K562 (cell line): ENCODE measurements at regions not wholly inside any gene's neighbourhood (a gene's known extent, or its start where the extent isn't known, plus 50 kb on each side); places are given as distances from the start of the nearest gene placed in this dataset.
"Not testable (repeated sequence)": the region's sequence is repeated elsewhere in the genome, so short reads cannot be mapped to it uniquely, and the experiment has no call there.

Experiments used
- ATF1 ChIP-seq, 2 experiments: fragments of 450-650 bp in 1 of 2; IDR thresholded peaks; 2 replicates each; pipeline ENCODE4 v1.6.1; 2016; ENCODE audit warnings: missing compliant biosample characterization in 1 of 2, missing genetic modification characterization in 1 of 2
- ATF3 ChIP-seq, 2 experiments: fragments of 450-650 bp in 1 of 2; sonication (generic) in 1 of 2; formaldehyde crosslinking in 1 of 2; IDR thresholded peaks in 1 of 2; conservative IDR thresholded peaks in 1 of 2; 2 replicates each; pipeline versions ENCODE4 v1.6.1 to v1.8.1; 2016 to 2023; ENCODE audit warnings: mild to moderate bottlenecking in 2 of 2, moderate library complexity in 2 of 2, inconsistent platforms in 1 of 2, missing genetic modification reagents in 1 of 2
- CREB3L1 ChIP-seq: fragments of 450-650 bp; IDR thresholded peaks from 2 replicates; pipeline ENCODE4 v1.6.1; 2014; ENCODE audit warnings: low read depth, mild to moderate bottlenecking, moderate library complexity, borderline replicate concordance
- ETV1 ChIP-seq: fragments of 450-650 bp; conservative IDR thresholded peaks from 2 replicates; pipeline ENCODE4 v1.6.1; 2016; ENCODE audit warnings: missing genetic modification characterization, control low read depth, low read depth, missing compliant biosample characterization
- HDGF ChIP-seq: fragments of 450-650 bp; IDR thresholded peaks from 2 replicates; pipeline ENCODE4 v1.6.1; 2016
- LCOR ChIP-seq: sonication (generic); formaldehyde crosslinking; IDR thresholded peaks from 2 replicates; pipeline ENCODE4 v1.8.0; 2022; ENCODE audit warnings: mild to moderate bottlenecking, missing genetic modification reagents
- NR4A1 ChIP-seq, 2 experiments: fragments of 250-450 bp in 1 of 2; fragments of 450-650 bp in 1 of 2; sonication (Bioruptor Pico) in 1 of 2; IDR thresholded peaks; 2 replicates each; pipeline versions ENCODE4 v1.4.0 to v1.6.1; 2016 to 2020; ENCODE audit warnings: mild to moderate bottlenecking in 2 of 2, missing compliant biosample characterization in 1 of 2, missing genetic modification characterization in 1 of 2, moderate library complexity in 1 of 2
- POLR2B ChIP-seq: fragments of 450-650 bp; IDR thresholded peaks from 2 replicates; pipeline ENCODE4 v1.6.1; 2018; ENCODE audit warnings: low read depth; ENCODE audit not compliant: partially characterized antibody
- TF ChIP-seq, protein P1 (sequence below), 2 experiments: fragments of 450-650 bp; IDR thresholded peaks; 2 replicates each; pipeline ENCODE4 v1.6.1; 2016
- TF ChIP-seq, protein P2 (sequence below): sonication (generic); IDR thresholded peaks from 2 replicates; pipeline ENCODE4 v1.6.1; 2016
- TF ChIP-seq, protein P3 (sequence below): fragments of 450-650 bp; IDR thresholded peaks from 2 replicates; pipeline ENCODE4 v1.6.1; 2017; ENCODE audit warnings: antibody characterized with exemption, mild to moderate bottlenecking
- TF ChIP-seq, protein P4 (sequence below): sonication (generic); formaldehyde crosslinking; IDR thresholded peaks from 2 replicates; pipeline ENCODE4 v1.8.0; 2022; ENCODE audit warnings: missing genetic modification reagents, mild to moderate bottlenecking, moderate library complexity, borderline replicate concordance

- TF ChIP-seq, protein P1, sequence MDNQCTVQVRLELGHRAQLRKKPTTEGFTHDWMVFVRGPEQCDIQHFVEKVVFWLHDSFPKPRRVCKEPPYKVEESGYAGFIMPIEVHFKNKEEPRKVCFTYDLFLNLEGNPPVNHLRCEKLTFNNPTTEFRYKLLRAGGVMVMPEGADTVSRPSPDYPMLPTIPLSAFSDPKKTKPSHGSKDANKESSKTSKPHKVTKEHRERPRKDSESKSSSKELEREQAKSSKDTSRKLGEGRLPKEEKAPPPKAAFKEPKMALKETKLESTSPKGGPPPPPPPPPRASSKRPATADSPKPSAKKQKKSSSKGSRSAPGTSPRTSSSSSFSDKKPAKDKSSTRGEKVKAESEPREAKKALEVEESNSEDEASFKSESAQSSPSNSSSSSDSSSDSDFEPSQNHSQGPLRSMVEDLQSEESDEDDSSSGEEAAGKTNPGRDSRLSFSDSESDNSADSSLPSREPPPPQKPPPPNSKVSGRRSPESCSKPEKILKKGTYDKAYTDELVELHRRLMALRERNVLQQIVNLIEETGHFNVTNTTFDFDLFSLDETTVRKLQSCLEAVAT (IDR thresholded peaks at IDR 0.05): peak in 1 of 2 experiments; percentile 65; a peak in 1 of 4 replicates
- peak; percentile 49 for TF ChIP-seq ETV1 (tag)
- TF ChIP-seq, protein P2, sequence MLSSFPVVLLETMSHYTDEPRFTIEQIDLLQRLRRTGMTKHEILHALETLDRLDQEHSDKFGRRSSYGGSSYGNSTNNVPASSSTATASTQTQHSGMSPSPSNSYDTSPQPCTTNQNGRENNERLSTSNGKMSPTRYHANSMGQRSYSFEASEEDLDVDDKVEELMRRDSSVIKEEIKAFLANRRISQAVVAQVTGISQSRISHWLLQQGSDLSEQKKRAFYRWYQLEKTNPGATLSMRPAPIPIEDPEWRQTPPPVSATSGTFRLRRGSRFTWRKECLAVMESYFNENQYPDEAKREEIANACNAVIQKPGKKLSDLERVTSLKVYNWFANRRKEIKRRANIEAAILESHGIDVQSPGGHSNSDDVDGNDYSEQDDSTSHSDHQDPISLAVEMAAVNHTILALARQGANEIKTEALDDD: 0 out of 2 replicates have a peak, but pooled peaks have one; percentile 43
- TF ChIP-seq ATF1 (CRISPR knock-in tag; IDR thresholded peaks at IDR 0.05); ATF3 (CRISPR knock-in tag; conservative IDR thresholded peaks at IDR 0.05); NR4A1 (CRISPR knock-in tag; IDR thresholded peaks at IDR 0.05): not testable (repeated sequence)
- TF ChIP-seq ATF1 (tag; IDR thresholded peaks at IDR 0.05): peak; percentile 67
- peak; percentile 42; the same call in 1 of the 2 replicates for TF ChIP-seq HDGF
- TF ChIP-seq, protein P3, sequence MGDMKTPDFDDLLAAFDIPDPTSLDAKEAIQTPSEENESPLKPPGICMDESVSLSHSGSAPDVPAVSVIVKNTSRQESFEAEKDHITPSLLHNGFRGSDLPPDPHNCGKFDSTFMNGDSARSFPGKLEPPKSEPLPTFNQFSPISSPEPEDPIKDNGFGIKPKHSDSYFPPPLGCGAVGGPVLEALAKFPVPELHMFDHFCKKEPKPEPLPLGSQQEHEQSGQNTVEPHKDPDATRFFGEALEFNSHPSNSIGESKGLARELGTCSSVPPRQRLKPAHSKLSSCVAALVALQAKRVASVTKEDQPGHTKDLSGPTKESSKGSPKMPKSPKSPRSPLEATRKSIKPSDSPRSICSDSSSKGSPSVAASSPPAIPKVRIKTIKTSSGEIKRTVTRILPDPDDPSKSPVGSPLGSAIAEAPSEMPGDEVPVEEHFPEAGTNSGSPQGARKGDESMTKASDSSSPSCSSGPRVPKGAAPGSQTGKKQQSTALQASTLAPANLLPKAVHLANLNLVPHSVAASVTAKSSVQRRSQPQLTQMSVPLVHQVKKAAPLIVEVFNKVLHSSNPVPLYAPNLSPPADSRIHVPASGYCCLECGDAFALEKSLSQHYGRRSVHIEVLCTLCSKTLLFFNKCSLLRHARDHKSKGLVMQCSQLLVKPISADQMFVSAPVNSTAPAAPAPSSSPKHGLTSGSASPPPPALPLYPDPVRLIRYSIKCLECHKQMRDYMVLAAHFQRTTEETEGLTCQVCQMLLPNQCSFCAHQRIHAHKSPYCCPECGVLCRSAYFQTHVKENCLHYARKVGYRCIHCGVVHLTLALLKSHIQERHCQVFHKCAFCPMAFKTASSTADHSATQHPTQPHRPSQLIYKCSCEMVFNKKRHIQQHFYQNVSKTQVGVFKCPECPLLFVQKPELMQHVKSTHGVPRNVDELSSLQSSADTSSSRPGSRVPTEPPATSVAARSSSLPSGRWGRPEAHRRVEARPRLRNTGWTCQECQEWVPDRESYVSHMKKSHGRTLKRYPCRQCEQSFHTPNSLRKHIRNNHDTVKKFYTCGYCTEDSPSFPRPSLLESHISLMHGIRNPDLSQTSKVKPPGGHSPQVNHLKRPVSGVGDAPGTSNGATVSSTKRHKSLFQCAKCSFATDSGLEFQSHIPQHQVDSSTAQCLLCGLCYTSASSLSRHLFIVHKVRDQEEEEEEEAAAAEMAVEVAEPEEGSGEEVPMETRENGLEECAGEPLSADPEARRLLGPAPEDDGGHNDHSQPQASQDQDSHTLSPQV: peak; percentile 53
- peak; percentile 11; the same call in 1 of the 2 replicates for TF ChIP-seq ATF3 (IDR thresholded peaks at IDR 0.05)
- TF ChIP-seq LCOR: peak; percentile 65; the same call in 1 of the 2 replicates
- TF ChIP-seq POLR2B: peak; percentile 50
- TF ChIP-seq, protein P4, sequence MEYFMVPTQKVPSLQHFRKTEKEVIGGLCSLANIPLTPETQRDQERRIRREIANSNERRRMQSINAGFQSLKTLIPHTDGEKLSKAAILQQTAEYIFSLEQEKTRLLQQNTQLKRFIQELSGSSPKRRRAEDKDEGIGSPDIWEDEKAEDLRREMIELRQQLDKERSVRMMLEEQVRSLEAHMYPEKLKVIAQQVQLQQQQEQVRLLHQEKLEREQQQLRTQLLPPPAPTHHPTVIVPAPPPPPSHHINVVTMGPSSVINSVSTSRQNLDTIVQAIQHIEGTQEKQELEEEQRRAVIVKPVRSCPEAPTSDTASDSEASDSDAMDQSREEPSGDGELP: peak; percentile 14; the same call in 1 of the 2 replicates
- 0 out of 2 replicates have a peak, but pooled peaks have one; percentile 27 for TF ChIP-seq NR4A1 (tag; IDR thresholded peaks at IDR 0.05)
- TF ChIP-seq CREB3L1: 0 out of 2 replicates have a peak, but pooled peaks have one; percentile 18
These were observed 89.8 kb upstream of the PRDM7 start (continued) for GRCh38 chr16:90166679-90167556.
